IPS-NIHi7 (cell line): ENCODE measurements at regions not wholly inside any gene's neighbourhood (a gene's known extent, or its start where the extent isn't known, plus 50 kb on each side); places are given as distances from the start of the nearest gene placed in this dataset.
"Not testable (repeated sequence)": the region's sequence is repeated elsewhere in the genome, so short reads cannot be mapped to it uniquely, and the experiment has no call there.

ENCODE experiments used
- DNase-seq: peaks from one replicate; pipeline ENCODE4 v3.0.0; 2012; ENCODE audit warnings: mixed read lengths; ENCODE audit errors: extremely low spot score

DNA sequence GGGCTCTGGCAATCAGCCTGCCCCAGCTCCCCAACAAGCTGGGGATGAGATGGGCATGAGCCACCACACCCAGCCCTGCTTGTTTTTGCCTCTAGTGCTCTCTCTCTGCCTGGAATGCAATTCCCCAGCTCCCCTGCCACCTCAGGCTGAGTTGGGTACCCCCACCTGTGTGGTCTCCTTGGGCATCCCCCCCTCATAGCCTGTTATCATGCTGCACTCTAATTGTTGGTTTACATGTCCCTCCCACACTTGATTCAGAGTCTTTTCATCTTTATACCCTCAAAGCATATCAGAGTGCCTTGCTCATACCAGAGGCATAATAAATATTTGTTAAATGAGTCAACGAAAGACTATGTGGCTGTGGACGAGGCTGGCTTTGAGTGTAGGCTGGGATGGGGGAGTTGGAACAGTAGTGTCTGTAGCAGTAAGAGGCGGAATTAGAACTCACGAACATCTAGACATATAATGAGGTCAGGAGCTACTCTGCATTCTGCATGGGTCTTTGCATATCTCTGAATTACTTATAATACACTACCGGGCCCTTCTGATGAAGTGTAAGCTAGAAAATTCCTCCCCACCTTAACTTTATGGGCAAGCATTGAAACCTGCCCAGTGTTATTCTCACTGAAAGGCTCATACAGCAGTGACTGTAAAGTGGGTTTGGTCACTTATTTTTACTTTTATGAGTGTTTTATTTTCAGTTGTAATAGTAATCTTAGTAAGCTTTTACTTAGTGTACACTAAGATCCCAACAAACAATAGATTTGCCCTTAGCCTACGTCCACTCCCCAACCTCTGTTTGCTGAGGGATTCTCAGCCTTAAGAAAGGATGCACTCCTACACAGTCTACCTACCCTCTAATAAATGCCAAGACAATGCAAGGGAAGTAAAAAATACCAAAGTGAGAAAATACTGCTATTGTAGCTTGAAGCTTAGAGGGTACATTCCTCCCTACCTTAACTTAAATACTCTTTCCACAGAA is 58.7 kb downstream of the EDN1 start:
- no peak for DNase-seq

DNA sequence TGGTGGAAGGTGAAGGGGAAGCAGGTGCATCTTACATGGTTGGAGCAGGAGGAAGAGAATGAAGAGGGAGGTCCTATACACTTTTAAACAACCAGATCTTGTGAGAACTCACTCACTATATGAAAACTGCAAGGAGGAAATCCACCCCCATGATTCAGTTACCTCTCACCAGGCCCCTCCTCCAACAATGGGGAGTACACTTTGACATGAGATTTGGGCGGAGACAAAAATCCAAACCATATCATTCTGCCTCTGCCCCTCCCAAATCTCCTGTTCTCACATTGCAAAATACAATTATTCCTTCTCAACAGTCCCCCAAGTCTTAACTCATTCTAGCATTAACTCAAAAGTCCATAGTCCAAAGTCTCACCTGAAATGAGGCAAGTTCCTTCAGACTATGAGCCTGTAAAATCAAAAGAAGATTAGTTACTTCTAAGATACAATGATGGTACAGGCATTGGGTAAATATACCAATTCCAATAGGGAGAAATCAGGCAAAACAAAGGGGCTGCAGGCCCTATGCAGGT is 60.5 kb downstream of the EDN1 start:
- DNase-seq, result no peak

DNA sequence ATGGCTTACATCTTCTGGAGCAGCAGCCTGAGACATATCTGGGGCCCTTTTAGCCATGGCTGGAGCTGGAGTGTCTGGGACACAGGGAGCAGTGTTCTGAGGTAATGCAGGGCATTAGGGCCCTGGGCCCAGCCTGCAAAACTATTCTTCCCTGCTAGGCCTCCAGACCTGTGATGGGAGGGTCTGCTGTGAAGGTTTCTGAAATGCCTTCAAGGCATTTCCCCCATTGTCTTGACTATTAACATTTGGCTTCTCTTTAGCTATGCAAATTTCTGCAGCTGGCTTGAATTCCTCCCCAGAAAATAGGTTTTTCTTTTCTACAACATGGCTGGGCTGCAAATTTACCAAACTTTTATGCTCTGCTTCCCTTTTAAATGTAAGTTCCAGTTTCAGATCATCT is 61.5 kb downstream of the EDN1 start:
- DNase-seq, result no peak

DNA sequence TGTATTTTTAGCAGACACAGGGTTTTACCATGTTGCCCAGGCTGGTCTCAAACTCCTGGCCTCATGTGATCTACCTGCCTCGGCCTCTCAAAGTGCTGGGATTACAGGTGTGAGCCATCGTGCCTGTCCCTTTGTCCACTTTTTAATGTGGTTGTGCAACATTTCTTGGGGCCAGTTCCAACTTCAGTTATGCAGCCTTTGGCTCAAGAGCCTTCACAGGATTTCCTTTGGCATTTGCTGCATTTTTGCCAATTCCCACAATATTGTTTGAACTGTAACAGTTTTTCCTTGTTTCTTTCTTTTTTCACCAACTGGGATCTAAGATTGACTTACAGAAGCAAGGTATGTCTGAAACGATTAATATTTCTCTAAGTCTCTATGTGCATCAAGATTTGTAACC is 63.6 kb downstream of the EDN1 start:
- no peak for DNase-seq

DNA sequence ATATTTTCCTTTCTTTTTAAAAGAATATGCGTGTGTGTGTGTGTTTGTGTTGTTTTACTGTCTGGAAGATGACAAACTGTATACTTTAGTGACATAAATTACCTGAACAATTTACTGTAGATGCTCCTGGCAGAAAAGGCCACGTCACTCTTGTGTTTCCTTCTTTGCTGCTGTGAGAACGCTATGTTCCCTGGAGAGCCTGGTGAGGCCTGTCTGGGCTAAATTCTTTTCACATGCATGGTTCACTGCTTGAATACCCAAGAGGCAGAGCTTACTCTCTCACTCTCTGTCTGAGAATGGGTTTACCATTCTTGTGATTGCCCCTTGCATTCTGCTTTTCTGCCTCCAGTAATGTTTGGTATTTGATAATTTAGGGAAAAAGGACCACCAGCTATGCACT is 64.3 kb downstream of the EDN1 start:
- peak; percentile 74 for DNase-seq

DNA sequence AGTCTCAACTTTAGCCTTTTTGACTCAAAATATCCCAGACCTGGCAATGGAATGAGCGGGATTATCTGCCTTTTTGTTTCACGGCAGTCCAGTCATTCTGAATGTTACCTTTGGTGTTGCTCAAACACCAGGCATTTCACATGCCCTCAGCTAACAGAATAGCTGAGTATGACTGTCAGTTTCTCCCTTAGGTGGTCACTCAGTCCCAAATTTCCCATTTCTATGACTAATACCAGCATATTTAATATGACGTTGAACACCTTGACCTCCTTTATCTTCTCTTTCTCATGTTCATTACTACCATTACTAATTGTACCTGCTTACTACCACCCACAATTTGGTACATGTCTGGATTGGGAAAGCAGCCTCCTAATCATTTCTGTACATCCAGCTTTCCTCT is 65.2 kb downstream of the EDN1 start:
- DNase-seq, result no peak

DNA sequence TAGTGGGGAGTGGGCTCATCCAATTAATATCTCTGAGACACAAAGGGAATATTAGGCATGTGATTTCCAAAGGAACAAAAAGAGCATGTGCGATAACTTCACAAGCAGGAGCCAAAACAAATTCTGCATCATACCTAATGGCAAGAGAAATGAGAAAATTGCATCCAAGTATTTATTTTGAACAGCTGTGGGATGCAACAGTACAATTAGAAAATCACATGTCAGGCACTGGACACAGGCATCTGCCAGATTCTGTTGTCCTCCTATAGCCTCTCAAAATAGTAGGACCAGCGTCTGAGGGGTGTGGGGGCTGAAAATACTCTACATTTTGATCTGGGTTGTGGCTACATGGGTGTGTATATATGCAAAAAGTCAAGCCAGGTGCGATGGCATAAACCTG is 66.3 kb downstream of the EDN1 start:
- DNase-seq, result no peak

DNA sequence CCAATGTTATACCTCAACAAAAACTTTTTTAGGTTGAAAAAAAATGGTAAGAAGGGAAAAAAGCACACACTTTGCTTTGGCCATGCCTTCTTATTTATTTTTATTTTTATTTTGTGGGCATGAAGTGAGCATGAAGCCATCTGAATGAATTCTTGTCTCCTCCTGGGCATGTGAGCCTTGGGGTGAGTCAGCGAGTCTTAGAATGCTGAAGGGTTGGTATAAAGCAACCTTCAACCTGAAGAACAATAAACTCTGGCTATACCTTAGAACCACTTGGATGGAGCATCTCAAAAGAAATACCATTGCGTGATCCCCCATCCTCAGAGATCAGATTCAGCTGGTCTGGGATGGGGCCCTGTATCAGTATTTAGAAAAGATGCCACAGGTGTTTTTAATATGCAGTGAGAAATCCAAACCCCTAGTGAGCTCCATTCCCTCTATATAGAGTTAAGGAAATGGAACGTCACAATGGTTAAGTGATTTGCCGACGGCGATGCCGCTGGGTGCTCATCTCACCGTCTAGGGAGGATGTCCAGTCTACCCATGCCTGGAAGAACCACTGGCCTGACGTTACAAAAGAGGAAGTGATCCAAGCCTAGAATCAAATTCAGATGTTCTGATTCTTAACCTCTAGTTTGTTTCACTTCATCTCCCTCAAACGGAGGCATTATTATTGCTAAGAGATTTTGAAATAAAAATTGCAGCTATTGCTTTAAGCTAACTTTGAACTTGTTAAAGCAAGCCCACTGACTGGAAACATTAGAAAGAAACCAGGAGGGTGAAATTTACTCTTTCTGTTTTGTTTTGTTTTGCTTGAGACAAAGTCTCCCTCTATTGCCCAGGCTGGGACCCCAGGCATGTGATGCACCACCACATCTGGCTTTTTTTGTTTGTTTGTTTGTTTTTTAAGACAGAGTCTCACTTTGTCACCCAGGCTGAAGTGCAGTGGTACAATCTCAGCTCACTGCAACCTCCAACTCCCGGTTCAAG is 67.1 kb downstream of the EDN1 start:
- DNase-seq, result no peak

DNA sequence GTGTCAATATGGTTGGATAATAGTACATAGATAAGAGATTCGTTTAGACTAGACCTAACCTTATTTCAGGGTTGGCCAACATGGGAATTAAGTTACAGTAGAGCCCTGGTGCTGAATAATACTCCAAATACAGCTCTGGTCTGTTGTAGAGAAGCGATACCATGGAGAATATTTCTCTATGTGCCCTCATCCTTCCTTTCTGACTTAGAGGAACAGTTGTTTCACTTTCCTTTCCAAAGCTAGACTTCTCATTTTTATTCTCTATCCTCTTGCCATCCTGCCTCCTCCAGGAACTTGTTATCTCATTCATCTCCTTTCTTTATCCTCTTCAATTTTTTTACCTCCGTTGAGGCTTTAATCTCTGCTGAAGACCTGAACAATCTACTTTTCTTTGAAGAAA is 68.9 kb downstream of the EDN1 start:
- DNase-seq, result no peak

DNA sequence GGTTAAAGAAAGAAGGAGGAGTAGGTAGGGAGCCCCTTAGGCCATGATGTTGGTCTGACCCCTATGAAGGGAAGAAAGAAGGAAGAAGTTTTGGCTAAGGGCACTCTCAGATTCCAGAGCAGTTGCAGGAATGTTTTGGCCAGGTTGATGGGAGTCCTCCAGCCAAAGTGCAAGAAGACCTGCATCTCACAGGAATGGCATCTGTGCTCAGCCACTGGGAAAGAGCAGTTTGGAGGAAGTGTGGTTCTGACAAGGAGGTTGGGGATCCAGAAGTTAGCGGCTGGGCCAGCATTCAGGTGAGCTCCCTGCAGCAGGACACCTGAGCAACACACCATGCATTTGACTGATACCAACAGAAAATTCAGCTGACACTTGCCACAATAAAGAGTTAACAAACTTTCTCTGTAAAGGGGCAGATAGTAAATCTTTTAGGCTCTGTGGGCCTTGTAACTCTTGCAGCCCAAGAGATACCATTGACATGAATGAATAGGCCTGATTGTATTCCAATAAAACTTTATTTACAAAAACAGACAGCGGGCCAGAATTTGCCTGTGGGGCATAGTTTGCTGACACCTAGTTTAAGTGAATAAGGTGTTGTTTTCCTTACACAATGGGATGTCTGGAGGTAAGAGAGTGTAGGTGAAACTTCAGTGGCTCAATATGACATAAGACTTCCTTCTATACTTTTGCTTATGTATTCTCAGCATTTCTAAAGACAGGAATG is 71.0 kb downstream of the EDN1 start:
- no peak for DNase-seq

DNA sequence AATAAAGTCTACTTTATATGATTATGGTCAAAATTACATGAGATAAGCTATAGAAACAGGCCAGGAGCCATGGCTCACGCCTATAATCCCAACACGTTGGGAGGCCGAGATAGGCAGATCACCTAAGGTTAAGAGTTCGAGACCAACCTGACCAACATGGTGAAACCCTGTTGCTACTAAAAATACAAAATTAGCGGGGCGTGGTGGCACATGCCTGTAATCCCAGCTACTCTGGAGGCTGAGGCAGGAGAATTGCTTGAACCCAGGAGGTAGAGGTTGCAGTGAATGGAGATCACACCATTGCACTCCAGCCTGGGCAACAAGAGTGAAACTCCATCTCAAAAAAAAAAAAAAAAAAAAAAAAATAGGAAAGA is 73.1 kb downstream of the EDN1 start:
- not testable (repeated sequence) for DNase-seq

DNA sequence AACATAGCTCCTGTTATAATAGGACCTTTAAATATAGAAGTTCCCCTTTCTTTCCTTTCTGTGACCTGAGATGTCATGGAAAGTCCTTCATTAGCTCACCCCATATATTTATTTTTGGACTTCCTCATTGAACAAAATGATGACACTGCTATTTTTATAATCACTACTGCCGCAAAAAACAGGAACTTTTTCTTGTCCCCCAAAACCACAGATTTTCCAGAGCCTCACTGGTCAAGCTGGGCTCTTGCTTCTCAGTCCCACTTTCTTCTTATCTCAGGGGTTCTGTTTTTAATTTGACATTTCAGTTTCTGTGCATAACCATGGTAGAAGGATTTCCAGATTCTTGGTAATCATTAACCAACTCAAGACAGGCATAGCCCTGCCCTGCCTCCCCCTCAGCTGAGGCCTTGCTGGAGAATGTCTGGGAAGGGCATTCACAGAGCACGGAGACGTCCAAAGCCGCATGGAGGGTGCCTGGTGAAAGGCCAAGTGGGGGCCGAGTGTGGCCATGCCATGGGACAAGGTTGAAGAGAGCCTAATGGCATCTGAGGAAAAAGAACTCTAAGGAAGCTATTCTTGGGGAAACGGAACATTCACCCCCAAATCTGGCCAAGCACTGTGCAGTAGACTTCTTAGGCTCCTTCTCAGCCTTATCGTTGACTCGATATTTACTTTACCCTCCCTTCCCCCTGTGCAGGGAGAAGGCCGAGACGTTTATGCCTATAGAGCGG is 73.7 kb downstream of the EDN1 start:
- DNase-seq, result no peak

DNA sequence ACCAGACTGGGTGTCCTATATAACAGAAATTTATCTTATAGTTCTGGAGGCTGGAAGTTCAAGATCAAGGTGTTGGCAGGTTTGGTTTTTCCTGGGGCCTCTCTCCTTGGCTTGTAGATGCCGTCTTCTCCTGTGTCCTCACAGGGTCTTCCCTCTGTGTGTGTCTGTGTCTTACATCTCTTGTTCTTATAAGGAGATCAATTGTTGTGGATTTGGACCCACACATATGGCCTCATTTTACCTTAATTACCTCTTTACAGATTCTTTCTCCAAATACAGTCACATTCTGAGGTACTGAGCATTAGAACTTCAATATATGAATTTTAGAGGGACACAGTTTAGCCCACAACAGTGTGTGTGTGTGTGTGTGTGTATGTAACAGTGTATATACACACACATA is 74.5 kb downstream of the EDN1 start:
- DNase-seq, result no peak

DNA sequence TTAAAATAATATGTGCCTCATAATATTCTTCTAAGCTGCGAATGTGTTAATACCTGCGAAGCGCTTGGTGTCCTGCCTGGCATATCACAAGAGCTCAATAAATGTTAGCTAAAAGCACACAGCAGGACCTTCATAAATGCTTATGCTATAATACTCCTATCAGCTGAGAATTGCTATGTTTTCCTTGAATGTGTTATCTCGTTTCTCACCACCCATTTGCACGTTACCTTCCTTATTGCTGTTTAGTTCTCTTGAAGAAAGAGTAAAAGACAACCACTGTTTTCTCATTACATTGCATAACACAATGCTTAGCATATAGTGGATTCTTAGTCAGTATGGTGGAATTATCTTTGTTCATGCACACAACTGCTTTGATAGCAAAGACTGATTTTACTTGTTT is 76.6 kb downstream of the EDN1 start:
- no peak for DNase-seq

DNA sequence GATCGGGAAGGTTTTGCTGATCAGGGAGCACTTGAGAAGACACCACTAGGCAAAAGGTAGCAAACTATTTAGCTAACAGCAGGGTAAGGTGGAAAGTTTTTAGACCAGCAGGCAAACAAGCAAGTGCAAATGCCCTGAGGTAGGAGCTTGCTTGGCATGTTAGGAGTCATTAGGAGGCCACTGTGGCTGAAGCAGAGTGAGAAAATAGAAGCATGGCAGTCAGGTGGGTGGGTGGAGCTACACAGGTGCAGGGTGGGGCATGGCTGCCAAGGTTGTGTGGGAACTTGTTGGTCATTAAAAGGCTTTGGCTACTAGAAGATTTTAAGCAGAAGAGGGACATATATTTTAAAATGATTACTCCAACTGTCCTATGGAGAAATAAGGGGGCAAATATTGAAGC is 77.3 kb downstream of the EDN1 start:
- no peak for DNase-seq

DNA sequence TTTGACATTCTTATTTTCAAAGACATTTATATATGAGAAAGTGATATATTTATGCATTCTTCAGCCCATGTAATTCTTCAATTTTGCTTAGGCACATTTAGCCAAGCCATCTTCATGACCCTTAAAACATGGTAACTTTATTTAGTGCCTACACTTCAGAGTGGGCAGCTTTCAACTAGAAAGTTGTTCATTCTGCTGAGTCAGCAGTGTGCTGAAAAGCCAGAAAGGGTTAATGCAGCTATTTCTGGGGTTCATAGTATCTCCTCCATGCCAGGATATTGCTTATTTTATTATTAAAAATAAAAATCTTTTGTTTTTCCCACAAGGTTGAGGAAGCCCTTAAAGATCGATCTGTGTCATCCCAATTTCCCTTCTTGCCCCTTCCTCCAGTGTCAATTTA is 79.2 kb downstream of the EDN1 start:
- DNase-seq, result no peak

DNA sequence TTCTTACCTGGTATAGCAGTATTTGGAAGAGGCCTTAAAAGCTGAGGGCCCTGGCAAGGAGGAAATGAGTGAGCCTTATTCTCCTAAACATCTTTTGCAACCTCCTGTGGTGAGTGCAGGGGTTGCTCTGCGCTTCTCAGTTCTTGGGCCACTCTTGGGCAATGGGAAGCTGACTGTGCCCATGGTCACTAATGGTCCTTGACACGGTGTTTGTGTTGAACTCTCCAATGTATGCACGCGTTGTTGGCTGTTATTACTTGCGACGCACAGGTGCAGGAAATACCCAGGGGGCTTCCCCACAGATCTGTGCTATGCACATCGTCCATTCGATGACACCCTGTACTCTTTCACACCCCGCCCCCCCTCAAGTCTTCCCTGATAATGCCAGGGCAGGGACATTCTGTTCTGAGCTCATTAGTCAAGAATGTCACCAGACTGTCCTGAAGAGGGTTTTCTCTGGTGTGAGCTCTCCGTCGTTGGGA is 79.7 kb downstream of the EDN1 start:
- no peak for DNase-seq

DNA sequence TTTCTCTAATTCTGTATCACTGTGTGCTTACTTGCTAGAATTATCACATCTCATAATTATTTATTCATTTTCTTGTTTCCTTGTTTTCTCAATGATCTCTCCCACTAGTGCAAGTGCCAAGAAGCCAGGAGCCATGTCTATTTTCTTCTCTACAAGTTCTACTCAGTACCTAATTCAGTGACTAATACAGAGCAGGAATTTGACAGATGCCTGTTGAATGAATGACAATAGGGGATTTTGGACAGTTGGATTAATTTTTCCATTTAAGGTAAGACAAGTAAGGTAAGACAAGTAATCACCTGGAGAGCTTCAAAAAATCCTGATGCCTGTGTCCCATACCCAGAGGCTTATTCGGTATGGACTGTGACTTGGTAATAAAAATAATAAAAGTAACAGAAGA is 81.0 kb downstream of the EDN1 start:
- DNase-seq, result no peak

DNA sequence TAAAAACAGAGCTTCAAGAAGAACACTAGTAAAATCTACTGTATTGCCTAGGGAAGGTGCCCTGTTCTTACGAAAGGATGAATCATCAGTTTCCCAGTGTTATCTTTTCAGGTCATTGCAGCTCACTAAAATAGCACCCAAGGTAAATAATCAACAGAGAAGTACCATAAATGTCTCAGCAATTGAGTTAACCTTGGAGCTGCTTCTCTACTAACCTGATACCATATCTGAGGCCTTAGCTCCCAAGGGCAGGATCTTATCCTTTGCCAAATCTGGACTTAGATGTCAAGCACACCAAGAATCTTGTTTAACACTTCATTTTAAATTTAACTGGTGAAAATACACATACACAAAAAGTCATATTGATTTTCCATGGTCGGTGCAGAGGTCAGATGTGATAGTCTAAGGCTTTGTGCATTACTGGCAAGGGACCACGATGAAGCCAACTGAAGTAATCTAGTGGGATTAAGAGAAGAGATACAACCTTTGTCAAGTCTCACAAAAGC is 81.5 kb downstream of the EDN1 start:
- DNase-seq, result no peak

DNA sequence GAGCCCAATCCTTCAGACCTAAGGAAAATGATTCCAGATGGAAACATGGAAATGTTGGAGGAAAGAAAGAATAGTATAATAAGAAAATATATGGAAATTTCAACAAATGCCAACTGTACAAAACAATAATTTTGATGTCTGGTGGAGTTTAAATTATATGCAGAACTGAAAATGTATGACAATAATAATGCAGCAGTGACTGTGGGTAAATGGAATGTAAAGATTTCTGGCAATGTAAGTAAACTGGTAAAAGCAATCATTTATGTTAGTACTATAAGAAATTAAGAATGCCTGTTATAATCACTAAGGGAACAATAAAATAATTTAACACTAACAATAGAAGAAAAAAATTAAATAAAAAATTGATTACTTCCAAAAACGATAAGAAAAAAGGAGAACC is 89.0 kb downstream of the EDN1 start:
- no peak for DNase-seq

DNA sequence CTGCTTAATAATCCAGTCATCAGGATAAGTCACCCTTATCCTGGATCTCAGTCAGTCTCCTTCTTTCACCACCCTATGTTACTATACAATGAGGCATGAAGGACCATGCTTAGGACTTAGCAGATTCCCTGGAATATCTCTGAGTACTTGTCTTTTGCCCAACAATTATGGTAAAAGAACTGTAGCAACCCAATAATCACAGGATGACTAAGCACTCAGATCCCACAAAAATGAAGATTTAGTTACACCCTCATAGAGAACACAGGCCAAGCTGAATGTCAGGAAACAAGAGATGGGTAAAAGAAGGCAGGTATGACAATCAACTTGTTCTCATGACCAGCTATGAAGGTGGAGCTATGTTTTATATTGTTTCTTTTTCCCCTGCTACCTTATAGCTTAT is 91.4 kb downstream of the EDN1 start:
- no peak for DNase-seq
